Loucy (cell line): ENCODE measurements at regions not wholly inside any gene's neighbourhood (a gene's known extent, or its start where the extent isn't known, plus 50 kb on each side); places are given as distances from the start of the nearest gene placed in this dataset.

Source experiments
- H2AFZ ChIP-seq: fragments of 200-600 bp; sonication (generic); 2 replicates; pipeline ENCODE4 v1.6.0; 2016; ENCODE audit warnings: antibody characterized with exemption, mild to moderate bottlenecking, low read length, moderate library complexity
- H3F3A ChIP-seq: fragments of 200-600 bp; 2 replicates; pipeline ENCODE4 v1.6.0; 2016; ENCODE audit warnings: antibody characterized with exemption, low read depth, mild to moderate bottlenecking
- H3K27me3 ChIP-seq: fragments of 200-600 bp; sonication (generic); 2 replicates; pipeline ENCODE4 v1.6.1; 2014; ENCODE audit warnings: low read length, mild to moderate bottlenecking; ENCODE audit not compliant: insufficient read depth, poor library complexity, severe bottlenecking
- H3K36me3 ChIP-seq: fragments of 200-600 bp; sonication (generic); 2 replicates; pipeline ENCODE4 v1.6.1; 2016; ENCODE audit warnings: low read length; ENCODE audit not compliant: insufficient read depth
- H3K4me1 ChIP-seq: fragments of 200-600 bp; sonication (generic); 2 replicates; pipeline ENCODE4 v1.5.1; 2014; ENCODE audit warnings: low read length, mild to moderate bottlenecking; ENCODE audit not compliant: insufficient read depth, poor library complexity, severe bottlenecking
- H3K4me2 ChIP-seq: fragments of 200-600 bp; sonication (generic); 2 replicates; pipeline ENCODE4 v1.6.0; 2014; ENCODE audit warnings: antibody characterized with exemption, low read length, low read depth, mild to moderate bottlenecking; ENCODE audit not compliant: poor library complexity, severe bottlenecking
- H3K4me3 ChIP-seq: fragments of 200-600 bp; sonication (generic); 2 replicates; pipeline ENCODE4 v1.5.1; 2014; ENCODE audit warnings: low read length, mild to moderate bottlenecking, mixed read lengths; ENCODE audit not compliant: poor library complexity, severe bottlenecking
- H3K79me2 ChIP-seq: fragments of 200-600 bp; sonication (generic); 2 replicates; pipeline ENCODE4 v1.6.1; 2014; ENCODE audit warnings: low read length; ENCODE audit not compliant: insufficient read depth
- H3K9ac ChIP-seq: fragments of 200-600 bp; sonication (generic); 2 replicates; pipeline ENCODE4 v1.6.0; 2014; ENCODE audit warnings: mild to moderate bottlenecking, low read depth, low read length, moderate library complexity; ENCODE audit not compliant: poor library complexity, severe bottlenecking
- H3K9me2 ChIP-seq: fragments of 200-600 bp; sonication (generic); replicated peaks from 2 replicates; pipeline ENCODE4 v1.6.1; 2016; ENCODE audit warnings: low read depth, low read length, mixed read lengths
- H3K9me3 ChIP-seq: fragments of 200-600 bp; sonication (generic); 2 replicates; pipeline ENCODE4 v1.6.1; 2014; ENCODE audit warnings: mild to moderate bottlenecking, antibody characterized with exemption, low read length, low read depth; ENCODE audit not compliant: insufficient read depth
- H4K20me1 ChIP-seq: fragments of 200-600 bp; sonication (generic); 2 replicates; pipeline ENCODE4 v1.6.0; 2014; ENCODE audit warnings: antibody characterized with exemption, low read length, mild to moderate bottlenecking; ENCODE audit not compliant: insufficient read depth, poor library complexity, severe bottlenecking
- CTCF ChIP-seq: fragments of 200-600 bp; sonication (generic); conservative IDR thresholded peaks from 2 replicates; pipeline ENCODE4 v1.5.1; 2014; ENCODE audit warnings: mild to moderate bottlenecking, antibody characterized with exemption, low read length
- EZH2phosphoT487 ChIP-seq: fragments of 200-600 bp; IDR thresholded peaks from 2 replicates; pipeline ENCODE4 v1.6.1; 2018; ENCODE audit warnings: antibody characterized with exemption, mild to moderate bottlenecking, moderate library complexity, borderline replicate concordance

- Histone ChIP-seq H2AFZ (no peak overlapping the region), H4K20me1 (no peaks in the 10 kb centered on the region), H3K27me3 (no peaks in the 10 kb centered on the region), H3K79me2 (no peaks in the 10 kb centered on the region), H3F3A (no peaks in the 10 kb centered on the region), H3K9ac (no peak overlapping the region), H3K4me1 (no peaks in the 10 kb centered on the region), H3K9me2 (no peaks in the 10 kb centered on the region), H3K4me3 (no peak overlapping the region), H3K36me3 (no peaks in the 10 kb centered on the region), H3K9me3 (no peaks in the 10 kb centered on the region), H3K4me2 (no peak overlapping the region)
- TF ChIP-seq EZH2phosphoT487 (no peak), CTCF (no peak)
Measured at GRCh38 chr5:105680858-105681475, 1989.8 kb downstream of the EFNA5 start.

GRCh38 chr5:105677291-105677690 is 1993.4 kb downstream of the EFNA5 start:
- Histone ChIP-seq H2AFZ (no peak overlapping the region), H3K27me3 (no peaks in the 10 kb centered on the region), H3K9me3 (no peaks in the 10 kb centered on the region), H3K4me2 (no peak overlapping the region), H3K4me1 (no peaks in the 10 kb centered on the region), H4K20me1 (no peaks in the 10 kb centered on the region), H3K9ac (no peak overlapping the region), H3K9me2 (no peaks in the 10 kb centered on the region), H3K79me2 (no peaks in the 10 kb centered on the region), H3F3A (no peaks in the 10 kb centered on the region), H3K36me3 (no peaks in the 10 kb centered on the region), H3K4me3 (no peak overlapping the region)
- TF ChIP-seq EZH2phosphoT487 (no peak), CTCF (no peak)

GRCh38 chr5:105670596-105670995 is 2000.1 kb downstream of the EFNA5 start:
- H3K4me3 ChIP-seq: no peak overlapping the region
- H3K9me2 ChIP-seq: no peaks in the 10 kb centered on the region
- H3K4me1 ChIP-seq: no peaks in the 10 kb centered on the region
- H4K20me1 ChIP-seq: no peaks in the 10 kb centered on the region
- H3K36me3 ChIP-seq: no peaks in the 10 kb centered on the region
- TF ChIP-seq EZH2phosphoT487 (no peak), CTCF (no peak)
- H3K9me3 ChIP-seq: no peaks in the 10 kb centered on the region
- no peaks in the 10 kb centered on the region for H3K79me2 ChIP-seq
- H3K4me2 ChIP-seq: no peak overlapping the region
- H2AFZ ChIP-seq: no peak overlapping the region
- no peaks in the 10 kb centered on the region for H3F3A ChIP-seq
- no peak overlapping the region for H3K9ac ChIP-seq
- no peaks in the 10 kb centered on the region for H3K27me3 ChIP-seq
